VCaP (cell line): ENCODE measurements at regions not wholly inside any gene's neighbourhood (a gene's known extent, or its start where the extent isn't known, plus 50 kb on each side); places are given as distances from the start of the nearest gene placed in this dataset.

Experiments used
- H3K27ac ChIP-seq: fragments of 450-650 bp; 2 replicates; pipeline ENCODE4 v1.5.1; 2017
- CTCF ChIP-seq: fragments of 450-650 bp; conservative IDR thresholded peaks from 2 replicates; pipeline ENCODE4 v1.5.1; 2017; ENCODE audit warnings: mild to moderate bottlenecking, moderate library complexity

GRCh38 chr1:238199325-238199724 lies 308.6 kb upstream of the ZP4 start:
- H3K27ac ChIP-seq = no peak overlapping the region

GRCh38 chr1:238196516-238196915 lies 305.8 kb upstream of the ZP4 start:
- TF ChIP-seq CTCF = no peak
- no peak overlapping the region for H3K27ac ChIP-seq

More at GRCh38 chr1:238199325-238199724, 308.6 kb upstream of the ZP4 start:
- TF ChIP-seq CTCF = no peak

- H3K27ac ChIP-seq = no peak overlapping the region
- TF ChIP-seq CTCF = no peak
Observed at GRCh38 chr1:238191170-238191569, 300.4 kb upstream of the ZP4 start.

- H3K27ac ChIP-seq = no peak overlapping the region
- no peak for TF ChIP-seq CTCF
Observed at GRCh38 chr1:238187575-238187949, 296.8 kb upstream of the ZP4 start.

GRCh38 chr1:238186887-238187574 lies 296.3 kb upstream of the ZP4 start:
- no peak overlapping the region for H3K27ac ChIP-seq
- no peak for TF ChIP-seq CTCF

GRCh38 chr1:238177960-238178645 lies 287.4 kb upstream of the ZP4 start:
- no peak for TF ChIP-seq CTCF
- no peak overlapping the region for H3K27ac ChIP-seq

GRCh38 chr1:238177351-238177750 lies 286.6 kb upstream of the ZP4 start:
- H3K27ac ChIP-seq = no peak overlapping the region
- TF ChIP-seq CTCF = no peak
